ENCODE measurements at regions not wholly inside any gene's neighbourhood (a gene's known extent, or its start where the extent isn't known, plus 50 kb on each side); places are given as distances from the start of the nearest gene placed in this dataset.

DNA sequence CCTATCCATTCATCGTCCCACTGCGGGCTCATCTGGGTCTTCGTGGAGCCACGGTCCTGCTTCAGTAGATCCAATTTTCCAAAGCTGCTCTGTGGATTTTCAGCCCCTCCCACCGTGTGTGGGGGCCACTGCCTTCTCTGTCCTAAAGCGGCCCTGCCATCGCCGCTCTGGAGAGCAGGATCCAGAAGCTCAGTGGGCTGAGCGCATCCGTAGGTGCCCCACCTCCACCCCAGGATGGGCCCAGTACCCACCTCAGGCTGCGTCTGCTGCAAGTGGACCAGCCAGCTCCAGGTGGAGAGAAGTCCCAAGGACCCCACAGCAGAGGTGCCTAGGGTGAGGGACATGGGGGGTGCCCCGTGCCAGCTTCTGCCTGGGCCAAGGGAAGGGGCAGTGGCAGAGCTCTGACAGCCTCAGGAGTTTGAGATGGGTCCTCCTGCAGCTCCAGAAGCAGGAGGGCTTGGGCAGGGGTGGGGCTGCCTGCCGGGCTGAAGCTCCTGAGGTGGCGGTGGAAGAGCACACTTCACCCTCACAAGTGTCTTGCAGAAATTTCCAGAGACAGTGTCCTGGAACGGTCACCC lies 148.1 kb upstream of the C14orf180 start:
- no peak for DNase-seq

DNA sequence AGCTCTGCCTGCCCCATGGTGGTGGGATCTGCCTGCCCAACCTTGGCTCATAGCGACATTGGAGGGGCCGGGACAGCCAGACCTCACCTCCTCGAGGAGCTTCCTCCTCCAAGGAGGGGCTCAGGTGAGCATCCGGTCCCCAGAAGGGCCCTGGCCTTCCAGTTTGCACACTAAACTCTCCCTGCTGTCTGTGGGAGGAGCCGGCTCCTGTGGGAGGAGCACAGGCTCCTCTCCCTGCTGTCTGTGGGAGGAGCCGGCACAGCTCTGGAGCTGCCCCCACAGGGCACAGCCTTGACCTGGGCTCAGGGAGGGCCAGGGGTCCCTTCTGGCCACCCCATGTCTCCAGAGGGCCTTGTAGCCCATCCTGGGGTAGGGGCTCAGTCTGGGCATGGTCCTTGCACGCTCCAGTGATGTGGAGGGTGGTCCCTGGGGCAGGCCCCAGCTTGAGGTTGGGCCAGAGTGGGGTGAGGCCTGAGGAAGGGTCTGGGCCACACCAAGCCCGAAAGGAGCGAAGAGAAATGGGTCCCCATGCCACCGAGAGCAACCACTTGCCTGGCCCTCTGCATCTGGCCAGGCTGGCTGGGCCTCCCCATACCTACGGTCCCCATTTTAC lies 147.5 kb upstream of the C14orf180 start:
- no peak for DNase-seq

GRCh38 chr14:104432611-104433231 lies 146.8 kb upstream of the C14orf180 start:
- no peak for DNase-seq

- DNase-seq = no peak
Observed at GRCh38 chr14:104433401-104434213, 146.0 kb upstream of the C14orf180 start.

GRCh38 chr14:104434214-104435076 lies 145.1 kb upstream of the C14orf180 start:
- DNase-seq = no peak

- DNase-seq = no peak
Observed at GRCh38 chr14:104435147-104436046, 144.2 kb upstream of the C14orf180 start.

DNA sequence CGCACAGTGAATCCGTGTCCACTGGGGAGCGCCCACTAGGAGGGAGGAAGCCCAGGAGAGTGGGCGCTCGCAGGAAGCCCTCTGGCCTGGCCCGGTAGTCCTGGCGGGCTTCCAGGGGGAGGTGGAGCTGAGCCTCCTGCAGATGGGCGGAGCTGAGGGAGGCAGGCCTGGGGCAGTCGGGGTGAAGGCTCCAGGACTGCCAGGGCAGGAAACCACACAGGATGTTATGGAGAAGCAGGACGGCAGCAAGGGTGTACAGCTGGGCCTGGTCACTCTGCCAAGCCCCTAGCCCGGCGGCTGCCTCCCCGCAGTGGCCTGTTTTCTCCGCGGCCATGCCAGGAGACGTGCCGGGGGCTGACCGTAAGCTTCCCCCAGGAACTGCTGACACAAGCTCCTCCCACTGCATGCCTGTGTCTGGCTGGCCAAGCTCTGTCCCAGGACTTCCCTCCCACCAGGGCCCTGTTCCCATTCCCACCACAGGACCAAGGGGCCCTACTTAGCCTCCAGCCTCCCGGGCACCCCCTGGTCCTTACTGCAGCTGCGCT lies 143.4 kb upstream of the C14orf180 start:
- DNase-seq = no peak

DNA sequence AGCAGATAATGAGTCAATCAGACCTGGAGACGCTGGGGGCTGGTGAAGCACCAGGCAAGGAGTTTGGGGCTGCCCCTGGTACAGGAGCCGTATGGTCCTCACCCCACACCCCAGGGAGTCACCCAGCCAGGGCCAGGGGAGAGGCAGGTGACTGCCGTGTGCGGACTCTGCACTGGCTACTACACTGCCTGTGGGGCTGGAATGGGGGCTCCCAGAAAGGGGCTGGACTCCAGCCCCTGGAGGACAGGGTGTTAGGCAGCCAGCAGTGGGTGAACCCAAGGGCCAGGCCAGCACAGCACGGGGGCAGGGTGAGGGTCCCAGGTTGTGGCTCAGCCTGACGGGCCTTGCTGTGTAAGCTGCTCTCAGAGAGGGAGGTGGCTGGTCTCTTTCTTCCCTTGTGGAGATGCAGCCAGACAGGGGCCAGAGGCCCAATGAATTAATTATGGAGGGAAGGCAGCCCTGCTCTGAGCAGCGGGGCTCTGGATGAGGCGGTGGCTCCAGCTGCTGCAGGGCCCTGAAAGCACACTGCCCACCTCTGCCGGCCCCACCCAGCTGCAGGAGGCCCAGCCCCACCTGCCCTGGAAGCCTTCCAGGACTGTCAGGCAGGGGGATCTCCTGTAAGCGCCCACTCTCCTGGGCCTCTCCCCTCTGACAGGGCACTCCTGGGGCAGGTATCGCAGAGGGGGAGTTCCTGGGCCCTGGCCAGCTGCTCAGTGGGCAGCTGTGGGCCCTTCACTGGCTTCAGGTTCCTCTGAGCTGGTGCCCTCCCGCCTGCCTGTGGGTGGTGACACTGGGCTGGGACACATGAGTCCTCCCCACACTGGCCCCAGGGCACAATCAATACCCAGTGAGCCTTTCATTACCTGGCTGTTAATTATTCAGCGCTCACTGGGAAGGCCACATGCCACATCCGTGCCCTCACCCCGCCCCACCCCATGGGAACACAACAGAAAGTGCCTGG lies 142.5 kb upstream of the C14orf180 start:
- DNase-seq = no peak

- no peak for DNase-seq
Observed at GRCh38 chr14:104437703-104438102, 141.9 kb upstream of the C14orf180 start.

DNA sequence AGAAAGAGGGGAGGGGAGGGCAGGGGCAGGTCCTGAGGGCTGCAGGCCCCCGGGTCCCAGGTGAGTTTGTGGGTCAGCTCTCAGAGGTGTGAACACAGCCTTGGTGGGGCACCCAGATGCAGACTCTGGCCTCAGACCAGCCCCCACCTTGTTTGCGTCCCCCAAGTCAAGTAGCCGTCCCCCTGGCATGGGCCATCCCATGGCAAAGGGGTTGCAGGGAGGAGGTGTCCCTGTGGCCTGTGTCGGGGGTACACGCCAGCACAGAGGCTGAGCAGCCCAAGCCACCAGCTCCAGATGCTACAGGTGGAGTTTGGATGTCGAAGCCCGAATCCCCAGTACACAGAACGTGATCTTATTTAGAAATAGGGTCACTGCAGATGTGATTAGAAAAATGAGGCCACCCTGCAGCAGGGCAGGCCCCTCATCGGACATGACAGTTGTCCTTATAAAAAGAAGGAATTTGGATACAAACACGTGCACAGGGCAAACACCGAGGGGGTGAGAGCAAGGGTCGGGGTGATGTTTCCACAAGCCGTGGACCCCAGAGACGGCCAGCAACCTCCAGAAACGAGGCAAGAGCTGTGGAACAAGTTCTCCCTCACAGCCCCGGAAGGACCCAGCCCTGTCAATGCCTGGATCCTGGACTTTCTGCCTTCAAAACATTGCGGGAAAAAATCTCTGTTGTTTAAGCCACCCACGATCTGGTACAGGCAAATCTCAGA lies 141.2 kb upstream of the C14orf180 start:
- no peak for DNase-seq

DNA sequence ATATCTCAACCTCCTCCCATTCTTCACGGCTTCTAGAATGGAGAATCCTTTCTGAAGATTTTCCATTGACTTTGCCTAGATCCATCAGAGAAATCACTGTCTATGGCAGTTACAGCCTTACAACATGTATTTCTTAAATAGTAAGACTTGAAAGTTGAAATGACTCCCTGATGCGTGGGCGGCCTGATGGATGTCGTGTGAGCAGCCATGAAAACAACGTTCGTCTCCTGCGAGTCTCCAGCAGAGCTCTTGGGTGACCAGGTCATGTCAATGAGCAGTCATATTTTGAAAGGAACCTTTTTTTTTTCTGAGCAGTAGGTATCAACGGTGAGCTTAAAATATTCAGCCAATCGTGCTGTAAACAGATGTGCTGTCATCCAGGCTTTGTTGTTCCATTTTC lies 139.9 kb upstream of the C14orf180 start:
- no peak for DNase-seq

DNA sequence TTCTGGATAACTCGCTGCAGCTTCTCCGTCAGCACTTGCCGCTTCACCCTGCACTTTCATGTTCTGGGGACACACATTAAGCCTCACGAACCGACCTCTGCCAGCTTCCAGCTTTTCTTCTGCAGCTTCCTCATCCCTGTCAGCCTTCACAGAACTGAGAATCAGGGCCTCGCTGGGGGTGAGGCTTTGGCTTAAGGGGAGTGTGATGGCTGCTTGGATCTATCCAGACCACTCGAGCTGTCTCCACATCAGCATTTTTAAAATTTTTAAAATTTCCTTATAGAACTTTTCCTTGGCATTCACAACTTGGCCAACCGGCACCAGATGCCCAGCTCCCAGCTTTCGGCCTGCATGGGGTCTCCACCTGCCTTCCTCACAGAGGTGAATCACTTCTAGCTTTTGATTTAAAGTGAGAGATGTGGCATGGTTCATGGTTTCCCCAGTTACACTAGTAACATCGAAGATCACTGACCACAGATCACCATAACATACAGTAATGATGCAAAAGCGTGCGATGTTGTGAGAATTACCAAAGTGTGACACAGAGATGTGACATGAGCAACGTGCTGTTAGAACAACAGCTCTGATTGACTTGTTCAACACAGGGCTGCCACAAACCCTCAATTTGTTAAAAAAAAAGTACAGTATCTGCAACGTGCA lies 139.1 kb upstream of the C14orf180 start:
- no peak for DNase-seq

GRCh38 chr14:104441275-104442106 lies 138.1 kb upstream of the C14orf180 start:
- DNase-seq = no peak

DNA sequence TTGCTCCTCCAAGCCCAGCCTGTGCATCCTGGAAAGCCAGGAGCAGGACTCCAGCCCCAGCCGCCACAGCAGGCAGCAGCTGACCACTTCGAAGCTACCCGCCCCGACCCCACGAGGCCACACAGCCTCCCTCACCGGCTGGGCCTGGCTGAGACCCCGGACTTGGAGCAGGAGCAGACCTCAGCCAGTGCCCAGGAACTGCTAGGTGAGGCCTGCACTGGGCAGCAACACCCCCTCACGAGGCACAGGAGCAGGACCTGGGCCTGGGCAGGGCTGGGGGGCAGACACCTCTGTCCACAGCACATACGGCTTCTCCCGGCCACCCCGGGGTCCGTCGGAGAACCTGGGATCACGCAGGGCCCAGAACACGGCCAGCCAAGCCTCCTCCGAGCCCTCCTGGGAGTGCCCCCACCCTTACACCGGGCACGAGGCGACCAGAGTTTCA lies 137.4 kb upstream of the C14orf180 start:
- no peak for DNase-seq

DNA sequence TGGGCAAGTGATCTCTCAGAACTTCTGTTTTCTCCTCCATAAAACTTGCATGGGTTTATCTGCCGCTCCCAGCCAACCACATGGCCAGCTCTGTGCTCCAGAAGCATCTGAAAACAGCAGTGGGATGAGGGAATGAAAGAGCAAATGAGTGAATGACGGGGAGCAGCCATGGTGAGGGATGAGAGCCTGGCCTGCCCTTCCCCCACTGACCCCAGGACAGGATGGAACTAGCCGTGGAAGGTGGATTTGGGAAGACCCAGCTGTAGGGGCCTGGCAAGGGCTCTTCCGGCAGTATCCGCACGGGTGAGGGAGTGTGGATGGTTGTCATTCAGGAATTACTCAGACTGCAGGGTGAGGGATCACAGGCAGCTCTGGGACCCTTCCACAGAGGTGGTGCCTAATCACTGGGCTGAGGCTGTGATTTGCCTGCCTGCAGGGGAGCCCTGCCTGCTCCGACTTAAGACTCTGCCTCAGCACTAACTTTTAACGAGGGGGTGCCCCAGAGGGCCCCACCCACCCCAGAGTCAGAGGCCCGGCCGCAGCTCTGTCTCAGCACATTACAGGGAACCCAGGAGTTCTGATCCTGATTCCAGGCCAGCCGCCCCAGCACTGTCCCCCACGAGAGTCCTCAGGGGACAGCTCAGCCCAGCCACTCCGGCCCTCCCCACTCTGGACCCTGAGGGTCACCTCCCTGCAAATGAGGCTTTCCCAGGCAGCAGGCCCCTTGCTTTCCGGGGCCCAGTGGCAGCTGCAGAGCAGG lies 136.8 kb upstream of the C14orf180 start:
- no peak for DNase-seq

- no peak for DNase-seq
Observed at GRCh38 chr14:104443391-104444158, 136.0 kb upstream of the C14orf180 start.
